ENCODE measurements at regions not wholly inside any gene's neighbourhood (a gene's known extent, or its start where the extent isn't known, plus 50 kb on each side); places are given as distances from the start of the nearest gene placed in this dataset.

GRCh38 chr13:106915146-106915545 lies 347.2 kb upstream of the ARGLU1 start:
- Histone ChIP-seq H3K79me2 (ENCODE audit: control insufficient read depth, insufficient read depth, low read length) (no peaks in the 10 kb centered on the region), H3K4me2 (ENCODE audit: insufficient read depth, low read length) (no peak overlapping the region), H3K27ac (ENCODE audit: extremely low read depth, low read depth, low read length) (no peak overlapping the region), H2AFZ (ENCODE audit: low read depth, low read length) (no peak overlapping the region), H3K9ac (ENCODE audit: insufficient read depth in 1 of 2, low read depth in 2 of 2, low read length in 2 of 2) (no peak overlapping the region), H4K20me1 (replicated peaks; ENCODE audit: control insufficient read depth, insufficient read depth, low read length) (no peaks in the 10 kb centered on the region), H3K4me3 (no peak overlapping the region), H3K36me3 (ENCODE audit: control insufficient read depth, insufficient read depth, low read length) (no peaks in the 10 kb centered on the region), H3K9me3 (replicated peaks; ENCODE audit: control insufficient read depth, insufficient read depth, low read depth, low read length) (no peaks in the 10 kb centered on the region), H3K27me3 (ENCODE audit: control insufficient read depth in 2 of 2, insufficient read depth in 2 of 2, low read length in 2 of 2) (no peaks in the 10 kb centered on the region), H3K9me1 (ENCODE audit: control insufficient read depth, insufficient read depth, low read length) (no peaks in the 10 kb centered on the region), H3K4me1 (replicated peaks in 1 of 2; ENCODE audit: control insufficient read depth in 2 of 2, insufficient read depth in 2 of 2, low read length in 2 of 2) (peaks cover 0 to 5% of the 10 kb centered on the region in 2 experiments; a peak in 1 of 5 replicates)
- FAIRE-seq (no peak), ATAC-seq (no peak), DNase-seq (ENCODE audit: extremely low read depth in 1 of 4, low spot score in 3 of 4) (no peak)
- ChIA-PET POLR2A (no interaction called here), CTCF (ENCODE audit: low intra/inter-chr PET ratio) (no interaction called here)
- 0% methylated on average over 3 of the region's 3 CpGs for WGBS (ENCODE audit: insufficient coverage, low coverage, missing lambda C conversion rate)
- intact Hi-C loops (cut with micrococcal nuclease) = no loop called here
- in situ Hi-C loops (cut with MboI) = no loop called here
- BruUV-seq (replicated peaks) = no TSS peak
- no peak for TF ChIP-seq ZNF780A (CRISPR knock-in tag; IDR thresholded peaks at IDR 0.05)
- no peak for TF ChIP-seq KLF13 (tag; IDR thresholded peaks at IDR 0.05; ENCODE audit: borderline replicate concordance, low read depth)
- TF ChIP-seq SAP30 (IDR thresholded peaks at IDR 0.05; ENCODE audit: borderline replicate concordance, insufficient read depth, low read depth, low read length, poor library complexity, severe bottlenecking) = no peak
- TF ChIP-seq SFPQ (IDR thresholded peaks at IDR 0.05; ENCODE audit: low read depth, low read length) = no peak
- no peak for TF ChIP-seq GABPB1 (CRISPR knock-in tag; IDR thresholded peaks at IDR 0.05)
- no peak for TF ChIP-seq ATF4 (CRISPR knock-in tag; IDR thresholded peaks at IDR 0.05)
- TF ChIP-seq PKNOX1 (IDR thresholded peaks at IDR 0.05) = no peak
- no peak for TF ChIP-seq KAT7 (CRISPR knock-in tag; IDR thresholded peaks at IDR 0.05; ENCODE audit: borderline replicate concordance)
- TF ChIP-seq SRF (CRISPR knock-in tag; IDR thresholded peaks at IDR 0.05) = no peak
- no peak for TF ChIP-seq MAZ (CRISPR knock-in tag; conservative IDR thresholded peaks at IDR 0.05 in 1 of 2, IDR thresholded peaks at IDR 0.05 in 1 of 2)
- no peak for TF ChIP-seq SIX5 (IDR thresholded peaks at IDR 0.05; ENCODE audit: borderline replicate concordance in 1 of 2, insufficient read depth in 1 of 2, low read depth in 1 of 2, low read length in 2 of 2)
- TF ChIP-seq THAP7 (CRISPR knock-in tag; IDR thresholded peaks at IDR 0.05) = no peak
- TF ChIP-seq ZNF644 (tag; IDR thresholded peaks at IDR 0.05; ENCODE audit: low read depth) = no peak
- no peak for TF ChIP-seq ZNF431 (CRISPR knock-in tag; IDR thresholded peaks at IDR 0.05)
- no peak for TF ChIP-seq BMI1 (IDR thresholded peaks at IDR 0.05; ENCODE audit: low read length)

Measured in K562 (cell line).